DMS53 treated with DMSO at 0.1 percent for 48 hours (cell line): ENCODE measurements at regions not wholly inside any gene's neighbourhood (a gene's known extent, or its start where the extent isn't known, plus 50 kb on each side); places are given as distances from the start of the nearest gene placed in this dataset.
"Not testable (repeated sequence)": the region's sequence is repeated elsewhere in the genome, so short reads cannot be mapped to it uniquely, and the experiment has no call there.

Experiments
- DNase-seq: peaks from one replicate; lab custom pipeline; 2025; ENCODE audit not compliant: unreplicated experiment; lab: John Stamatoyannopoulos, UW

GRCh38 chr2:59850554-59850953 lies 702.9 kb downstream of the BCL11A start:
- DNase-seq: no peak

DNA sequence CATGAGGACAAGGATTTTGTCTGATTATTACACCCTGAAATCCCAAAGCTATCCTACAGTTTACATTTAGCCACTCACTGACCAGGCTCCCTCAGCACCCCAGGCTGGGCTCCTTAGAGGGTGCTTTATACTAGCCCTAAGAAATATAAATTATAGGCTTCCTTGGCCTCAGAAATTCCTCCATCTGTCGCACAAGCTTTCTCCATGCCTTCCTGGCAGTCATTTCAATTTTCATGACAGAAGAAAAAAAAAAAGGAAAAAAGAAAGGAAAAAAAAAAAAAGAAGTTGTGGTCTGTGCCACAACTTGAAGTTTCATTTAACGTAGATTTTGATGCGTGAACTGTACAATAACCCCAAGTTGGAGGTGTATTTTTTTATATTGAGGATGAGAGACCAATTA lies 719.5 kb downstream of the BCL11A start:
- no peak for DNase-seq

DNA sequence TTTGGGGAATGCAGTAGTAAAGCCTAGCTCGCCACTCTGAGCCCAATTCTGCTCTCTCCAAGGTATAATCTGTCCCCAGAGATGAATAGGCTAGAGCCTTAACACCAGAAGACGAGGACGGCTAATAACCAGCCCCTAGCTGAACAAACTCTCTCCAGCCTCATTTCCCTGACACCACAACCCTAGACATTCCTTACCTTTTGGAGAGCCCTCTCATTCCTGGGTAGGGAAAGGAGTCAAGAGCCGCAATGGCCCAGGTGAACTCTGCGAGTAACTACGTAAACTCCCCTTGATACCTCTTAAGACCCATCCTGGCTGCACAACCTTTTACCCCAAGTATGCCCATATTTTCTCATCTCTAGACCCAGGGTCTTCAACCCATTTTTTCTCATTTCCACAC lies 722.9 kb downstream of the BCL11A start:
- no peak for DNase-seq

- peak; percentile 35 for DNase-seq
Measured at GRCh38 chr2:59827677-59828076, 725.8 kb downstream of the BCL11A start.

DNA sequence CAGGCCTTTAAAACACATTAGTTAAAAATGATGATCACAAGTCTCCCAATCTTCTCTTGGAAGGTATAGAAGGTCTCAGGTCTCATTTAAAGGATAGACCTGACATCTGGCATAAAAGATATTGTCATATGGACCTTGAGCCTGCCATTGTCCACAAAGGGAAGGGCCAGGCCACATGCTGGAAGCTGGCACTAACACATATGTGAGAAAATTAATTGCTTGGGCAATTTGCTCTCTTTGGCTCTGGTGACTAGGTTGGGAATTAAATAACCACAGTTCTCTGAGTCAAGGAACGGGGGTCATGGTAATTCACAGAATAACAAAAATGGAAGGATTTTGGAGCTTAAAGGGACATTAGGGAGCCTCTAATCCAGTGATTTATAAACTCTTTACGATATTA lies 727.3 kb downstream of the BCL11A start:
- DNase-seq: no peak

GRCh38 chr2:59824314-59824713 lies 729.1 kb downstream of the BCL11A start:
- peak; percentile 10 for DNase-seq

DNA sequence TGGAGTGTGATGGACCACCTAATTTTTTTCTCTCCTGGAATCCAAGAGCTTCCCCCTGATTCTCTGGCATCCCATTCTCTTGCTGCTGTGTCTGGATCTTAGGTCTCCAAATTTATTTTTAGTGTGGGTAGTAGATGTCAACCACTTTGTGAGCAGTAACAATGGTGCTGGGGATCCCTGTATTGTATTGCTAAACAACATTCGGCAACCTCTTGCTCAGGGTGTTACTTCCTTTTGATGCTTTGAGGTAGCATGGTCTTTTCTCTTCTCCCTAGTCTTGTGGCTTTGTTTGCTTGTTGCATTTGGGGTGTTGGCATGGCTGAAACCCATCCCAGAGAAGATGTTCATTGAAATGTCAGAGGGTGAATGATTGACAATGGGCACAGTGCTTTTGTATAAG lies 737.4 kb downstream of the BCL11A start:
- no peak for DNase-seq

GRCh38 chr2:59810283-59810682 lies 743.2 kb downstream of the BCL11A start:
- DNase-seq: not testable (repeated sequence)

- peak; percentile 30 for DNase-seq
Measured at GRCh38 chr2:59806486-59806885, 747.0 kb downstream of the BCL11A start.

GRCh38 chr2:59804732-59805131 lies 748.7 kb downstream of the BCL11A start:
- DNase-seq: no peak

DNA sequence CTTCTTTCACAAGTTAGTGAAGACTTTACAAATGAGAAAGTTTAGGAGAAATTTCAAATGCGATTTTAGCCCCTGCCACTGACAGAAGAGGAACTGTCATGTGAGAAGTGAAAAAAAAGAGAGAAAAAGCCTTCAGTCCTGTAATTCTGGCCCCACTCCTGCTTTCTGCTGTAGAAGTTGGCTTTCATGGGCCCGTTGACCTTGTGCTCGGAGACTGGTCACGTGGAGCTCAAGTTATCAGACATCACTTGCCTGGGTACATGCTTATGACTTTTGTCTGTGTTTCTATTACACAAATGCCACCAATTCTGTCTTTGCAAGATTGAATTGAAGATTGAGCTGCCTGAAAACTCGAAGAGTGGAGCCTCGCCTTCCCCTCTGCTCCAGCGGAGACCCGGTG lies 749.9 kb downstream of the BCL11A start:
- DNase-seq: no peak

DNA sequence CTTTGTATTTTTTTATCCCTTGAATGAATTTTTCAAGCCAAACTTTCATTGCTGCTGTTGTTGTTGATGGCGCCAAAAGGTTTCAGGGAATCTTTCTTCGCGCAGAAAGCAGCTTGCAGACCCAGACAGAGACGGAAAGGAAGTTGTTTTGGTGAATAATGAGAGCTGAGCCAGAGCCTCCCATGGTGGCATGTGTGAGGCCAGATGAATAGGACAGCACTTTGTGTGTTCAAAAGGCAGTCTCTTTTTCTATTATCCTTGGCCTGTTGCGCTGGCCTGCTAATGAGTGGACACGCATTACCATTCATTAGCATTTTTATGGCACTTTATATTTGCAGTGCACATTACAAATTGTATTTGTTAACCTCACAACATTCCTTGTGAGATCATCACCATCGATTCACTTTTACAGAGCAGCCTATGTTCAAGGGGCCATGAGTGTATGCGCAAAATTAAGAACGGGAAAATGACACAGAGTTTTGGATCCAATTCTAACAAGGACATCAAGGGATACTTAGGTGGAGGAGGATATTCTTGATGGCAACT lies 754.7 kb downstream of the BCL11A start:
- no peak for DNase-seq

DNA sequence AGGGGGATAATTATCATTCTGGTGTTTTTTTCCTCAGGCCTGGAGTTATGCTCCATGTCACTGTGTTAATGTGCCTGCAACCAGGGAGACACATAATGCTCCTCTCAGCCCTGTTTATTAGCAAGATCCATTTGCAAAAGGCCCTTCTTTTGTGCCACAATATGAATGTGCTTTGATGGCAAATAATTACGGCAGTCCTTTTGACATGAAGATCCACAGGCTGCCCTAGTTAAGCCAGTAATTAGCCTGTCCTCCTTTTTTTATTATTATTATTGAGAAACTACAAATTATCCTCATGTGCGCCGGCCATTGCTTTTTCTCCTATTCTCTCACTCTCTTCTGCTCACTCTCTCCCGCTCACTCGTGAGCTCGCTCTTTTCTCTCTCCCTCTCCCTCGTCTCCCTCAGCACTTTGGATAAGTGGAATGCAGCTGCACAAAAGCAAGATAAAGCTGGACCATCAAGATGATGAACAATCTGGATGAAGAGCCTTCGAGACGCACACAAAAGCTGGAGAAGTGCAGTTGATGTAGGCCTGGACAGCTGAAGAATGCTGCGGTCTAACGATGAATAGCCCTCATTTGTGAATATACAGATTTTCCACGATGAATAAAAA lies 762.3 kb downstream of the BCL11A start:
- no peak for DNase-seq

DNA sequence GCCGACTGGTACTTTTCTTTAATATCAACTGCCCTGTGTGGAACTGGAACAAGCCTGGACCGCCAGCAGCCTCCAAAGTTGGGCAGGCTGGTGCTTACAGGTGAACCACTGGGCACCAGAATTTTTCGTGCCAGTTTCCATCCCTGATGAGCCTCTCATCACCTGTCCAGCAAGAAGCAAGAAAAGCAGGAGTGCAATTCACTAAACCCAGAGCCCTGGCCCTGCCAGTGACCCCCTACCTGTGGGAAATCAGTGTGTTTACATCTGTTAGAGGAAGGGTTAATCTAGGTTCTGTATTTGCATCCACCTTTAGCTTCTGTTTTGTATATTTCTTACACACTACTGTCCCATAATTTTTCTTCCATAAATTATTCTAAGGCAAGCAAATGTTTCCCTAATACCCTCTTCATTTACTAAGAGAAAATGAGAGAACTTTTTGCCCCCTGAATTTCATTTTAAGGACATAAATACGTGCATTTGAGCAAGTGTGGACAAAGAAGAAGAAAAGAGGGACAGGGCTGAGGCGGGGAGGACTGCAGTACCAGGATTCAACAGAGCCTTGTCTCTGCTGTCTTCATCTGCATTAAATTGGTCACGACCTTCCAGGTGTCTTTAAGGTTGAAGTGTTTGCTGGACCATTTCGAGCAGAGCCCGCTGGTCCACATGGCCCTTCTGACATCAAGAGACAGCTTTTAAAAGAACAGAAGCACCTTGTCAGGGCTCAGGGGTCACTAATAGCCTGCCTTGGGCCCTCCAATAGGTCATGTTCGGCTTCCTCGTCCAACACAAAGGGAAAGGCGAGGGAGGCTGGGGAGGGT lies 763.1 kb downstream of the BCL11A start:
- DNase-seq: no peak

DNA sequence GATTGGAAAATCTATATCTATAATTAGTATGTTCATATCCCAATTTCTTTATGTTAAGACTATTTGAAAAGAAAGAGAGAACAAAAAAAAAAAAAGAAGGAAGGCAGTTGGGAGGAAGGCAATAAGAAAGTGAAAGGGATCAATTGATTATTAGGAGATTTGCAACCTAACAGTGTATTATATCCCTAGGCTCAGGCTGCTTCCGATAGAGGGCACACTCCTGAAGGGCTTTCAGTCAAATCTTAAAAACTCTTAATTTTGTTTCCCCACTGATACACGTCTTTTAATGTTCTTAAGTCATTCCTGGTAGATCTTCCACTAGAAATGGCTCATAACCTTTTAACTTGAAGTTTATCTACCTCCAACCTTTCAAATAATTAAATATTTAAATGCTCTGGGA lies 763.9 kb downstream of the BCL11A start:
- DNase-seq: no peak

GRCh38 chr2:59787095-59787494 lies 766.4 kb downstream of the BCL11A start:
- DNase-seq: no peak

- DNase-seq: no peak
Measured at GRCh38 chr2:59786684-59787083, 766.8 kb downstream of the BCL11A start.

DNA sequence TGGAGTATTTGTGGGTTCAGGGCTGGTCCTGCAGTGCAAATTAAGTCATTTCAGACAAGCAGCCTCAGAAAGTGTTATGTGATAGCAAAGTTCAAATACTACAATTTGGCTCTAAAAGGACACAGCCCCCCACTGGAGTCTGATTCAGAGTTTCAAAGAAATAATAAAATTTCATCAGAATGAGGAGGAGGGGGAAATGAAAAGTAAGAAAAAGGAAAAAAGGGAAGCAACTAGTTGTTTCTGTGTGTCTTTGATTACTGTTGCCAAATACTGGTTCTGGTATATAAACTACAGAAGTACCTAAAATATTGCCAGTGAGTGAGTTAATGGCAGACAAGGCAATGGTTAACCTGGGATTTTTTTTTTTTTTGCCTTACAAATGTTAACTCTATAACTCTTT lies 773.9 kb downstream of the BCL11A start:
- no peak for DNase-seq

GRCh38 chr2:59777120-59777519 lies 776.3 kb downstream of the BCL11A start:
- no peak for DNase-seq

DNA sequence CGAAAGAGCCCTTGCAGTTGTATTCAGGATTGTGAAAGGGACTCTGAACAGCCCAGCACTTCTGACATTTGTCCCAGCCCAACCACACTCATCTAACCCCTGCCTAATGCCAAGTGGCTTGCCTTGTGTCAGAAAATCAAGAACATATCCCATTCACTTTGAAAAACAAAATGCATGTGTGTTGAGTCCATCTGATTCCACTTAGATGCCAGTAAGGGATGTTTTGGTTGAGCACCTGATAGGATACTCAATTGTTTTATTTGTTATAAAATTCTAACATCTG lies 776.8 kb downstream of the BCL11A start:
- DNase-seq: no peak

GRCh38 chr2:59774821-59775433 lies 778.5 kb downstream of the BCL11A start:
- no peak for DNase-seq

- no peak for DNase-seq
Measured at GRCh38 chr2:59770651-59771050, 782.8 kb downstream of the BCL11A start.
